Fibroblast of skin of right quadriceps (primary cell): ENCODE measurements at regions not wholly inside any gene's neighbourhood (a gene's known extent, or its start where the extent isn't known, plus 50 kb on each side); places are given as distances from the start of the nearest gene placed in this dataset.

Experiments
- DNase-seq: peaks from one replicate; pipeline ENCODE4 v3.0.0-alpha.2; 2013

GRCh38 chr10:81034383-81034782 lies 496.7 kb downstream of the SH2D4B start:
- peak; percentile 27 for DNase-seq

- no peak for DNase-seq
These were observed 498.6 kb downstream of the SH2D4B start for GRCh38 chr10:81036257-81036656.

GRCh38 chr10:81040031-81040430 lies 502.3 kb downstream of the SH2D4B start:
- DNase-seq, result no peak

GRCh38 chr10:81040940-81041339 lies 503.2 kb downstream of the SH2D4B start:
- DNase-seq, result no peak

GRCh38 chr10:81042647-81043046 lies 504.9 kb downstream of the SH2D4B start:
- DNase-seq, result no peak

GRCh38 chr10:81065474-81065873 lies 527.8 kb downstream of the SH2D4B start:
- no peak for DNase-seq

- no peak for DNase-seq
These were observed 530.8 kb downstream of the SH2D4B start for GRCh38 chr10:81068460-81068859.

GRCh38 chr10:81071087-81071796 lies 533.5 kb downstream of the SH2D4B start:
- DNase-seq, result no peak

- no peak for DNase-seq
These were observed 535.5 kb downstream of the SH2D4B start for GRCh38 chr10:81073155-81073554.

GRCh38 chr10:81081887-81082620 lies 544.4 kb downstream of the SH2D4B start:
- no peak for DNase-seq

GRCh38 chr10:81082621-81083376 lies 545.1 kb downstream of the SH2D4B start:
- no peak for DNase-seq

GRCh38 chr10:81093056-81093455 lies 555.4 kb downstream of the SH2D4B start:
- DNase-seq, result no peak

GRCh38 chr10:81095238-81095637 lies 557.5 kb downstream of the SH2D4B start:
- DNase-seq, result no peak

GRCh38 chr10:81096558-81096957 lies 558.9 kb downstream of the SH2D4B start:
- DNase-seq, result no peak

GRCh38 chr10:81101062-81101461 lies 563.4 kb downstream of the SH2D4B start:
- no peak for DNase-seq

GRCh38 chr10:81104494-81104893 lies 566.8 kb downstream of the SH2D4B start:
- no peak for DNase-seq

GRCh38 chr10:81108516-81109199 lies 571.0 kb downstream of the SH2D4B start:
- DNase-seq, result no peak

GRCh38 chr10:81109200-81109752 lies 571.6 kb downstream of the SH2D4B start:
- DNase-seq, result no peak

GRCh38 chr10:81116201-81116600 lies 578.5 kb downstream of the SH2D4B start:
- peak; percentile 2 for DNase-seq

- no peak for DNase-seq
These were observed 579.3 kb downstream of the SH2D4B start for GRCh38 chr10:81116990-81117389.

- DNase-seq, result no peak
These were observed 590.2 kb downstream of the SH2D4B start for GRCh38 chr10:81127931-81128330.

GRCh38 chr10:81130014-81130413 lies 592.3 kb downstream of the SH2D4B start:
- no peak for DNase-seq

- DNase-seq, result no peak
These were observed 598.1 kb downstream of the SH2D4B start for GRCh38 chr10:81135851-81136250.
